GM19467 (cell line): ENCODE measurements at regions not wholly inside any gene's neighbourhood (a gene's known extent, or its start where the extent isn't known, plus 50 kb on each side); places are given as distances from the start of the nearest gene placed in this dataset.

Experiments
- ATAC-seq: cut with Tn5 transposase; IDR thresholded peaks from one replicate; pipeline ENCODE4 v1.9.1; 2021; ENCODE audit warnings: mild to moderate bottlenecking, moderate library complexity; ENCODE audit not compliant: unreplicated experiment

- no peak for ATAC-seq
Measured at GRCh38 chr12:124687917-124688316, 120.5 kb upstream of the NCOR2 start.

- ATAC-seq, result no peak
Measured at GRCh38 chr12:124687174-124687902, 119.9 kb upstream of the NCOR2 start.

- no peak for ATAC-seq
Measured at GRCh38 chr12:124686370-124687173, 119.2 kb upstream of the NCOR2 start.

GRCh38 chr12:124685689-124686369, 118.4 kb upstream of the NCOR2 start:
- ATAC-seq, result no peak

- ATAC-seq, result no peak
Measured at GRCh38 chr12:124684971-124685688, 117.7 kb upstream of the NCOR2 start.

GRCh38 chr12:124684496-124684895, 117.1 kb upstream of the NCOR2 start:
- no peak for ATAC-seq

GRCh38 chr12:124683152-124684124, 116.0 kb upstream of the NCOR2 start:
- ATAC-seq, result no peak

GRCh38 chr12:124682425-124683151, 115.2 kb upstream of the NCOR2 start:
- no peak for ATAC-seq

GRCh38 chr12:124681779-124682391, 114.5 kb upstream of the NCOR2 start:
- no peak for ATAC-seq

- ATAC-seq, result no peak
Measured at GRCh38 chr12:124680863-124681778, 113.7 kb upstream of the NCOR2 start.

- no peak for ATAC-seq
Measured at GRCh38 chr12:124679533-124680371, 112.3 kb upstream of the NCOR2 start.

GRCh38 chr12:124679047-124679446, 111.6 kb upstream of the NCOR2 start:
- ATAC-seq, result no peak

- ATAC-seq, result no peak
Measured at GRCh38 chr12:124678421-124678893, 111.0 kb upstream of the NCOR2 start.

GRCh38 chr12:124677552-124678356, 110.3 kb upstream of the NCOR2 start:
- ATAC-seq, result no peak

GRCh38 chr12:124676714-124677462, 109.5 kb upstream of the NCOR2 start:
- no peak for ATAC-seq
